ENCODE measurements at regions not wholly inside any gene's neighbourhood (a gene's known extent, or its start where the extent isn't known, plus 50 kb on each side); places are given as distances from the start of the nearest gene placed in this dataset.
"Not testable (repeated sequence)": the region's sequence is repeated elsewhere in the genome, so short reads cannot be mapped to it uniquely, and the experiment has no call there.

DNA sequence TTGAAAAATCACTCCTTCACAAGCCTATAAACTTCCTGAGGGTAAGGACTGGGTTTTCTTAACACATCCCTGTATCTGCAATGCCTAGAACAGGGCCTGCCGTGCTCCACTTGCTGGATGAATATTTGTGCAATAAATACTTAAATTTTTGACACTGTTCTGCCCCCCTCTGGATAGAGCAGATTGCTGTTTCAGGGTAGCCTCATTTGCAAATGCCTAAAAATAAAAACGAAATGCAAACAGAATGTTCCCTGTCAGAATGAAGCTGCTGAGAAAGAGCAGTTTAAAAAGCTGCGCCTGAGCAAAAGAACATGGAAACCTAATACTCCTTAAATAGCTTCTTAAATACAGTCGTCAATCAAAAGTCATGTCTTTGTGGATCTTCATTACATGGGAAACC, 385.3 kb downstream of the PRELID2 start:
- Histone ChIP-seq H3K36me3 (no peaks in the 10 kb centered on the region), H3K27me3 (ENCODE audit: insufficient read depth, low read depth, severe bottlenecking) (no peaks in the 10 kb centered on the region), H3K9me3 (ENCODE audit: severe bottlenecking) (peaks cover 5% of the 10 kb centered on the region), H3K4me3 (ENCODE audit: low read depth, low read length) (no peak overlapping the region), H3K27ac (no peak overlapping the region)
- no peak for TF ChIP-seq CTCF (IDR thresholded peaks at IDR 0.05; ENCODE audit: low read depth, low read length)
- no peak for DNase-seq

DNA sequence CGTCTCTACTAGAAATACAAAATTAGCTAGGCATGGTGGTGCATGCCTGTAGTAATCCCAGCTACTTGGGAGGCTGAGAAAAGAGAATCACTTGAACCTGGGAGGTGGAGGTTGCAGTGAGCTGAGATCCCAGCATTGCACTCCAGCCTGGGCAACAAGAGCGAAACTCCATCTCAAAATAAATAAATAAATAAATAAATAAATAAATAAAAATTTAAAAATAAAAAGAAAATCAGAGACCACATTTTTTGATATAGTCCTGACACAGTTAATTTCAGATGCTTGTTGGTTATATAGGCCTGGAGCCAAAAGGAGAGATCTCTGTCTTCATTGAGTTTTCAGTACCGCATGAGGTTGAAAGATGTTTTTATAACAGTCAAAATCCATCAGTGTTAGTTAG, 388.3 kb downstream of the PRELID2 start:
- H3K27ac ChIP-seq; H3K9me3 ChIP-seq (ENCODE audit: severe bottlenecking); H3K36me3 ChIP-seq; H3K27me3 ChIP-seq (ENCODE audit: insufficient read depth, low read depth, severe bottlenecking); H3K4me3 ChIP-seq (ENCODE audit: low read depth, low read length); DNase-seq: not testable (repeated sequence)

- Histone ChIP-seq H3K27me3 (ENCODE audit: insufficient read depth, low read depth, severe bottlenecking) (no peaks in the 10 kb centered on the region), H3K36me3 (no peaks in the 10 kb centered on the region), H3K9me3 (ENCODE audit: severe bottlenecking) (peaks cover 5% of the 10 kb centered on the region), H3K27ac (no peak overlapping the region), H3K4me3 (ENCODE audit: low read depth, low read length) (no peak overlapping the region)
- DNase-seq, result no peak
- no peak for TF ChIP-seq CTCF (IDR thresholded peaks at IDR 0.05; ENCODE audit: low read depth, low read length)
Observed at GRCh38 chr5:145446412-145446811, 388.7 kb downstream of the PRELID2 start.

DNA sequence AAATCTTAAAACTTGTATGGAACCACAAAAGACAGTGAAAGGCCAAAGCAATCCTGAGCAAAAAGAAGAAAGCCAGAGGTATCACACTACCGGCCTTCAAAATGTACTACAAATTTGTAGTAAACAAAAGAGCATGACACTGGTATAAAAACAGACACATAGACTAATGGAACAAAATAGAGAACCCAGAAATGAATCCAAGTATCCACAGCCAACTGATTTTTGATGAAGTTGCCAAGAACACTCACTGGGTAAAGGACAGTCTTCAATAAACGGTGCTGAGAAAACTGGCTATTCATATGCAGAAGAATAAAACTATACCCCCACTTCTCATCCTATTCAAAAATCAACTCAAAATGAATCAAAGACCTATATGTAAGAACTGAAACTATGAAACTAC, 390.1 kb downstream of the PRELID2 start:
- Histone ChIP-seq H3K4me3 (ENCODE audit: low read depth, low read length) (no peak overlapping the region), H3K27me3 (ENCODE audit: insufficient read depth, low read depth, severe bottlenecking) (no peaks in the 10 kb centered on the region), H3K27ac (no peak overlapping the region), H3K36me3 (no peaks in the 10 kb centered on the region), H3K9me3 (ENCODE audit: severe bottlenecking) (peaks cover 5% of the 10 kb centered on the region)
- no peak for DNase-seq
- TF ChIP-seq CTCF (IDR thresholded peaks at IDR 0.05; ENCODE audit: low read depth, low read length), result no peak

- DNase-seq, result no peak
- Histone ChIP-seq H3K27ac (no peak overlapping the region), H3K4me3 (ENCODE audit: low read depth, low read length) (no peak overlapping the region), H3K36me3 (no peaks in the 10 kb centered on the region), H3K9me3 (ENCODE audit: severe bottlenecking) (peaks cover 3% of the 10 kb centered on the region), H3K27me3 (ENCODE audit: insufficient read depth, low read depth, severe bottlenecking) (no peaks in the 10 kb centered on the region)
- no peak for TF ChIP-seq CTCF (IDR thresholded peaks at IDR 0.05; ENCODE audit: low read depth, low read length)
Observed at GRCh38 chr5:145443964-145444363, 391.2 kb downstream of the PRELID2 start.

DNA sequence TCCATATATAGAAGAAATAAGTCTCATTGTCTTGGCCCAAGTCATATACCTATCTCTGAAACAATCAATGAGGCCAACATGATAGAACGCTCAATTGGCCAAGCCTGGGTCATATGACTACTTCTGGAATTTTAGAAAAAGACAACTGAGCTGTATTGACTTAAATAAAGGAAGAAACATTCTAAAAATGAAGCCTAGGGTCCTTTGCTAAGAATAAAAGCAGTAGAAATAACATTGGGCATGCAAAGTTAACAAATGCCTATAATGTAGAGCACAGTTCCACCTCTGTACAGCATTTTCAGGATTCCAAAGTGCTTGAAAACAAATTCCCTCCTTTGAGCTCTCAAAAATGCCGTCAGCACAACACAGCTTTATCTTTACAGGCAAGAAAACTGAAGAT, 391.8 kb downstream of the PRELID2 start:
- H3K36me3 ChIP-seq, result no peaks in the 10 kb centered on the region
- no peak for TF ChIP-seq CTCF (IDR thresholded peaks at IDR 0.05; ENCODE audit: low read depth, low read length)
- no peak for DNase-seq
- H3K9me3 ChIP-seq (ENCODE audit: severe bottlenecking), result peaks cover 1% of the 10 kb centered on the region
- no peak overlapping the region for H3K4me3 ChIP-seq (ENCODE audit: low read depth, low read length)
- H3K27me3 ChIP-seq (ENCODE audit: insufficient read depth, low read depth, severe bottlenecking), result no peaks in the 10 kb centered on the region
- H3K27ac ChIP-seq, result no peak overlapping the region

DNA sequence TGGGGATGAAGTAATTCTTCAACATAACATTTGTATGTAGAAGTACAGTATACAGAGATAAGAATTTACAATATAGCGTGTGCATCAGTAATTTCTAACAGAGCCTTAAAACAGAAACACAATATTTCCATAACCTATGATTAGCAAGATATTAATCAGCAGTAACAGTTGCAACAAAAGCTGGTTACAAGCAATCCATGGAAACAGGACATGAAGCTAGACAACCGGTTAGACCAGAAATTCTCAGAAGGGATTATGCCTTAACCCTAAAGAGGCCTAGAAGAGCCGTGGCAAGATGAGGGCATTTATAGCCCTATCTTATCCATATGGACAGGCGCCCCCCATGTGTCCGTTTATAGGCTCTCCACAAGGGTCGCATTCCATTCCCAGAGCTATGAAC, 392.5 kb downstream of the PRELID2 start:
- H3K27me3 ChIP-seq (ENCODE audit: insufficient read depth, low read depth, severe bottlenecking); H3K36me3 ChIP-seq; H3K27ac ChIP-seq; DNase-seq; H3K4me3 ChIP-seq (ENCODE audit: low read depth, low read length); H3K9me3 ChIP-seq (ENCODE audit: severe bottlenecking): not testable (repeated sequence)
